Omental fat pad (tissue), 3 donors: ENCODE measurements at regions not wholly inside any gene's neighbourhood (a gene's known extent, or its start where the extent isn't known, plus 50 kb on each side); places are given as distances from the start of the nearest gene placed in this dataset.
"Not testable (repeated sequence)": the region's sequence is repeated elsewhere in the genome, so short reads cannot be mapped to it uniquely, and the experiment has no call there.

Experiments
- ATAC-seq: fragments of 150-250 bp; one replicate; pipeline ENCODE4 v1.9.1; 2016; ENCODE audit warnings: mild to moderate bottlenecking, moderate library complexity; ENCODE audit not compliant: low FRiP score
- DNase-seq: peaks from one replicate; pipeline ENCODE4 v3.0.0-alpha.2; 2019; ENCODE audit warnings: low spot score
- TF ChIP-seq, protein P1 (sequence below), 3 donors: fragments of 450-650 bp; IDR thresholded peaks; one replicate each; pipeline ENCODE4 v1.5.1; 2016 to 2017; ENCODE audit warnings: antibody characterized with exemption in 3 of 3, mild to moderate bottlenecking in 3 of 3, moderate library complexity in 2 of 3

DNA sequence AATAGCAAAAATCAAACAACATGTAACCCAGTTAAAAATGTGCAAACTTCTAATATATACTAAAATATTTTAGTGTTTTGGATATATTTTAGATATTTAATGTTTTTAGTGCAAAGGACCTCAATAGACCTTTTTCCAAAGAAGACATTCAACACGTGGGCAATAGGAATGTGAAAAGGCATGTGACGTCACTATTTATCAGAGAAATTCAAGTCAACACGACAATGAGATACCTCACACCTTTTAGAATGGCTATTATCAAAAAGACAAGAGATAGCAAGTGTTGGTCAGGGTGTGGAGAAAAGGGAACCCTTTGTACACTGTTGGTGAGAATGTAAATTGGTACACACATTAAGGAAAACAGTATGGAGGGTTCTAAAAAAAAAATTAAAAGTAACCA lies 115.6 kb upstream of the FAM47B start:
- ATAC-seq (no peak), DNase-seq (no peak)
- TF ChIP-seq, protein P1, sequence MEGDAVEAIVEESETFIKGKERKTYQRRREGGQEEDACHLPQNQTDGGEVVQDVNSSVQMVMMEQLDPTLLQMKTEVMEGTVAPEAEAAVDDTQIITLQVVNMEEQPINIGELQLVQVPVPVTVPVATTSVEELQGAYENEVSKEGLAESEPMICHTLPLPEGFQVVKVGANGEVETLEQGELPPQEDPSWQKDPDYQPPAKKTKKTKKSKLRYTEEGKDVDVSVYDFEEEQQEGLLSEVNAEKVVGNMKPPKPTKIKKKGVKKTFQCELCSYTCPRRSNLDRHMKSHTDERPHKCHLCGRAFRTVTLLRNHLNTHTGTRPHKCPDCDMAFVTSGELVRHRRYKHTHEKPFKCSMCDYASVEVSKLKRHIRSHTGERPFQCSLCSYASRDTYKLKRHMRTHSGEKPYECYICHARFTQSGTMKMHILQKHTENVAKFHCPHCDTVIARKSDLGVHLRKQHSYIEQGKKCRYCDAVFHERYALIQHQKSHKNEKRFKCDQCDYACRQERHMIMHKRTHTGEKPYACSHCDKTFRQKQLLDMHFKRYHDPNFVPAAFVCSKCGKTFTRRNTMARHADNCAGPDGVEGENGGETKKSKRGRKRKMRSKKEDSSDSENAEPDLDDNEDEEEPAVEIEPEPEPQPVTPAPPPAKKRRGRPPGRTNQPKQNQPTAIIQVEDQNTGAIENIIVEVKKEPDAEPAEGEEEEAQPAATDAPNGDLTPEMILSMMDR (IDR thresholded peaks at IDR 0.05): no peak

DNA sequence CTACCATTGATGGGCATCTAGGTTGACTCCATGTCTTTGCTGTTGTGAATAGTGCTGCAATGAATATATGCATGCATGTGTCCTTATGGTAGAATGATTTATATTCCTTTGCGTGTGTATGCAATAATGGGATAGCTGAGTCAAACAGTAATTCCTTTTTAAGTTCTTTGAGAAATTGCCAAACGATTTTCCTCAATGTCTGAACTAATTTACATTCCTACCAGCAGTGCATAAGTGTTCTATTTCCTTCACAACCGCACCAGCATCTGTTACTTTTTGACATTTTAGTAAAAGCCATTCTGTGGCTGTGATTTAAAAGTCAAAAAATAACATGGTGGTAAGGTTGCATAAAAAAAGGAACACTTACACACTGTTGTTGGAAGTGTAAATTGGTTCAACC lies 103.1 kb upstream of the FAM47B start:
- TF ChIP-seq, protein P1 (IDR thresholded peaks at IDR 0.05): no peak
- DNase-seq: no peak
- ATAC-seq: no peak

DNA sequence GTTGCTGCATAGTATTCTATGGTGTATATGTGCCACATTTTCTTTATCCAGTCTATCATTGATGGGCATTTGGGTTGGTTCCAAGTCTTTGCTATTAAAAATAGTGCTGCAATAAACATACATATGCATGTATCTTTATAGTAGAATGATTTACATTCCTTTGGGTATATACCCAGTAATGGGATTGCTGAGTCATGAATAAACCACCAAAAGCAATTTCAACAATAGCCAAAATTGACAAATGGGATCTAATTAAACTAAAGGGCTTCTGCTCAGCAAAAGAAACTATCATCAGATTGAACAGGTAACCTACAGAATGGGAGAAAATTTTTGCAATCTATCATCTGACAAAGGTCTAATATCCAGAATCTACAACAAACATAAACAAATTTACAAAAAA lies 101.4 kb upstream of the FAM47B start:
- not testable (repeated sequence) for ATAC-seq, DNase-seq

DNA sequence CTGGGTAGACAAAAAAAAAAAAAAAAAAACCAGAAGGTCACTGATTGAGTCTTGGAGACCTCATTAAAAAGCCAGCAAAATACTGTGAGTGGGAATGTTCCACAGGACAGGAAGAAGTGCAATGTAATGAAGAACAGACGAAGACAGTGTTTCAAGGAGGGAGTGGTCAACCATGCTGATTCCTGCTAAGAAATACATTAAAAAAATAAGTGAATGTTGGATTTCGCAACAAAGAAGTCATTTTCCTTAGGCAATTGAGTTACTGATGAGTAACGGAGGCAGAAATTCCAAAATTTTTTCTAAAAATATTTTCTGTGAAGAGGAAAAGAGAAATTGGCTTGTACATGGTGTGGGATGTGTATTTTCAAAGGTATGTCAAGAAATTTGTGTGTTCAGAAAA lies 94.3 kb upstream of the FAM47B start:
- DNase-seq (no peak), ATAC-seq (no peak)
- TF ChIP-seq, protein P1 (IDR thresholded peaks at IDR 0.05): no peak

DNA sequence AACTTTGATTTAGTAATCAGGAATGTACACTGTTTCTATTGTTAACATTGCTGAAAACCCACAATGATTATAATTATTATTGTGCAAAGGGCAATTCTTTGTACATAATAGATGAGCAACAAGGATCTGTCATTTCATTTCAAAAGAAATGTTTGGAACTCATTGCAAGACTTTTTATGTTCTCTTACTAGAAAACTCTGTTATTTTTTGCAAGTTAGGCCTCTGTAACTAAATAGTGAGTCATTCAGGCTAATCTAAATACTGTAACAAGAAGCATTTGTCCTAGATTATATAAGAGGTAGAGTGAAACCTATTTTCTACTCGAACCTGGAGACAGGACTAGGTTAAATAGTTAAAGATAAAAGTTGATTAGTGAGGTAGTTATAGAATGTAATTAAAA lies 93.2 kb upstream of the FAM47B start:
- no peak for ATAC-seq
- DNase-seq: no peak
- TF ChIP-seq, protein P1 (IDR thresholded peaks at IDR 0.05): no peak

DNA sequence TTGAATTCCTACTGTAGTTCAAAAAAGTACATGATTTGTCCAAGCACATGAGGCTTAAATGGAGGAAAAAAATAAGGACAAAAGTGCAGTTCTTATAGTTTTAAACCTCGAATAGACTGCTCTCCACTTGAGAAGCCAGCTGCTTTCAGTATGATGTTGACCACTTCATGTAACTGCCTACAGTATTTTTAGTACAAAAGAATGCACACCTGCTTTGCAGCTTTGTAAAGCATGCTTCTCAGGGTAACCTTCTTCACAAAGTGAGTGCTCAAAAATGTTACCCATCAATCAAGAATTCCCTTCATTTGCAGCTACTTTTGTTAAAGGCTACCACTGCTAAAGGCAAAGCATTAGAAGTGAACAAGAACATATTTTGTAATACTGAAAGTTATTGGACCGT lies 83.4 kb upstream of the FAM47B start:
- DNase-seq (no peak), ATAC-seq (no peak)
- TF ChIP-seq, protein P1 (IDR thresholded peaks at IDR 0.05): no peak

DNA sequence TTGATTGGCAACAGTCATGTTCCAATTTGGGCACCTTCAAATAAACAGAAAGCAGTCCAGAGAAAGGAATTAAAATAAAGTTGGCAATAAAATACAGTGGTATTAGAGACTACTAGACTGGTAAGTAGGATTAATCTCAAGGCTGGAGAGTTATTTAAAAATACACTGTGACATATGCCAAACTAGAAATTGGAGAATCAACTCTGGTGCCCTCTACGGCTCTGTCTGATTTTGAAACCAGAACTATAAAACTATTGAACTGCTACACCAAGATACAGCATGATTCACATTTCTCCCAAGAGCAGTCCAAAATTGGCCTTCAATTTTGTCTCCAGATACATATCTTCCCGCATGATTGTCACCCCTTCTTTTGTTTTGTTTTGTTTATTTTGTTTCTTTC lies 78.7 kb upstream of the FAM47B start:
- DNase-seq (no peak), ATAC-seq (no peak)

More for the DNA sequence above, 78.7 kb upstream of the FAM47B start:
- TF ChIP-seq, protein P1 (IDR thresholded peaks at IDR 0.05): no peak
